ENCODE measurements at regions not wholly inside any gene's neighbourhood (a gene's known extent, or its start where the extent isn't known, plus 50 kb on each side); places are given as distances from the start of the nearest gene placed in this dataset.
"Not testable (repeated sequence)": the region's sequence is repeated elsewhere in the genome, so short reads cannot be mapped to it uniquely, and the experiment has no call there.

DNA sequence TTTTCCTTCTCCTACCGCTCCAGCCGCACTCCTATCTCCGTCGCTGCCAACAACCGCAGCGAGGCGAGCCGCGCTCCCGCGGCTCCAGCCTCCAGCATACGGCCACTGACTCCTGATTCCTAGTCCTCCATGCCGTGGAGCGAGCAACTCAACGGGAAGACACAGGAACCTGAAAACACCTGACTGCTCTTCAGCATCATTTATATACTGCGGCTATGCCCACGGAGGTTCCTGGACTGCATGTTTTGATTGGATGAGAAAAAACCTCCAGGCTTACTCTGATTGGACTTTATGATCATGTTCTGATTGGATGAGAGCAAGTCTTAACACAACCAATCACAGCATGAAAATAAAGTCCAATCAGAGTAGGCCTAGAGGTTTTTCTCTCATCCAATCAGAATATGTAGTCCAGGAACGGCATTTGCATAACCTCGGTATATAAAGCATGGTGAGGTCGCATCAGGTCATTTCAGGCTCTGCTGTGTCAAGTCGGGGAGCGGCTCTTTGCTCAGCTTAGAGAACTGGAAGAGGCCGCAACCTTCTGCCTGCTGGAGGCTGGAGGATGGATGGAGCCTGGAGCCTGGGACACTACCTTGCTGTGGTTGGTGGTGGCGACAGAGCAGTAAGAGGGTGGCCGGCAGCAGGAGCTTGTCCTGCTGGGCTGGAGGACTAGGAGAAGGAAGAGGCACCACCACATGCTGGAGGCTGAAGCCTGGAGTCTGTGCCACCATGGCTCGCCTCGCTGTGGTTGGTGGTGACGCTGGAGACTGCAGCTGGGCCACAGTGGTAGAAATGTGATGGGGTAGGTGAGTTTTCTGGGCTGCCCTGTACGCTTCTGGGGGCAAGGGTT is 204.6 kb upstream of the WSB1 start:
- H3K27ac Mint-ChIP-seq; ATAC-seq (replicated peaks in 1 of 4); H3K27me3 ChIP-seq (replicated peaks in 1 of 2; ENCODE audit: control insufficient read depth in 2 of 2, extremely low read depth in 1 of 2, insufficient read depth in 2 of 2, low read length in 1 of 2); H3K4me3 ChIP-seq (ENCODE audit: control insufficient read depth in 1 of 2, extremely low read depth in 1 of 2, low read length in 1 of 2); POLR2A ChIA-PET; H3K36me3 ChIP-seq (ENCODE audit: control insufficient read depth in 2 of 2, extremely low read depth in 1 of 2, insufficient read depth in 1 of 2, low read length in 1 of 2); H3K4me3 Mint-ChIP-seq; H3K4me1 Mint-ChIP-seq; H3K9me3 ChIP-seq; CTCF ChIA-PET; H3K36me3 Mint-ChIP-seq; H3K27ac ChIP-seq (ENCODE audit: low read length); H3K9me3 Mint-ChIP-seq; H3K4me1 ChIP-seq (ENCODE audit: control insufficient read depth in 1 of 2, extremely low read depth in 1 of 2, insufficient read depth in 2 of 2, low read length in 2 of 2); DNase-seq: not testable (repeated sequence)
- WGBS (ENCODE audit: insufficient coverage) = 70% methylated on average over 23 of the region's 29 CpGs
- H3K27me3 Mint-ChIP-seq = peaks cover 0 to 19% of the 10 kb centered on the region in 2 donors

DNA sequence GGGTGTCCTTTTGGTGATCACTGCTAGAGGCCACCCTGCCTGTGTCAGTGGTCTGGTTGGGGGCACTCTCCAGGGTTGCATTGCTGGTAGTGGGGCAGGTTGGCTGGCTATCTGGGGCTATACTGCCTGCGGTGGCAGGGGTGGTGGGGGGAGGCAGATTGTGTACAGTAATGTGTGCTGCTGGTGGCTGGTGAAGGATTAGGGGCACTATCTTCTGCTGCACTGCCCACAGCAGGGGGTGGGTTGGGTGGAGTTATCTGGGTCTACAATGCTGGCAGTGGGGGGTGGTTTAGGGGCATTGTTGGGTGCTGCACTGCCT is 204.0 kb upstream of the WSB1 start:
- Mint-ChIP-seq H3K9me3 (peaks cover 0 to 3% (median 0%) of the 10 kb centered on the region in 3 donors), H3K27me3 (peaks cover 0 to 19% of the 10 kb centered on the region in 2 donors), H3K36me3 (no peaks in the 10 kb centered on the region), H3K4me1 (no peaks in the 10 kb centered on the region), H3K4me3 (no peak overlapping the region), H3K27ac (no peak overlapping the region)
- no peaks in the 10 kb centered on the region for H3K36me3 ChIP-seq (ENCODE audit: control insufficient read depth in 2 of 2, extremely low read depth in 1 of 2, insufficient read depth in 1 of 2, low read length in 1 of 2)
- ChIA-PET CTCF (no interaction called here), POLR2A (no interaction called here)
- no peaks in the 10 kb centered on the region for H3K4me1 ChIP-seq (ENCODE audit: control insufficient read depth in 1 of 2, extremely low read depth in 1 of 2, insufficient read depth in 2 of 2, low read length in 2 of 2)
- no peaks in the 10 kb centered on the region for H3K27me3 ChIP-seq (replicated peaks in 1 of 2; ENCODE audit: control insufficient read depth in 2 of 2, extremely low read depth in 1 of 2, insufficient read depth in 2 of 2, low read length in 1 of 2)
- no peaks in the 10 kb centered on the region for H3K9me3 ChIP-seq
- H3K4me3 ChIP-seq (ENCODE audit: control insufficient read depth in 1 of 2, extremely low read depth in 1 of 2, low read length in 1 of 2) = no peak overlapping the region
- no peak for ATAC-seq (replicated peaks in 1 of 4)
- no peak for DNase-seq
- 100% methylated on average over 1 of the region's 1 CpG for WGBS (ENCODE audit: insufficient coverage)
- no peak overlapping the region for H3K27ac ChIP-seq (ENCODE audit: low read length)

DNA sequence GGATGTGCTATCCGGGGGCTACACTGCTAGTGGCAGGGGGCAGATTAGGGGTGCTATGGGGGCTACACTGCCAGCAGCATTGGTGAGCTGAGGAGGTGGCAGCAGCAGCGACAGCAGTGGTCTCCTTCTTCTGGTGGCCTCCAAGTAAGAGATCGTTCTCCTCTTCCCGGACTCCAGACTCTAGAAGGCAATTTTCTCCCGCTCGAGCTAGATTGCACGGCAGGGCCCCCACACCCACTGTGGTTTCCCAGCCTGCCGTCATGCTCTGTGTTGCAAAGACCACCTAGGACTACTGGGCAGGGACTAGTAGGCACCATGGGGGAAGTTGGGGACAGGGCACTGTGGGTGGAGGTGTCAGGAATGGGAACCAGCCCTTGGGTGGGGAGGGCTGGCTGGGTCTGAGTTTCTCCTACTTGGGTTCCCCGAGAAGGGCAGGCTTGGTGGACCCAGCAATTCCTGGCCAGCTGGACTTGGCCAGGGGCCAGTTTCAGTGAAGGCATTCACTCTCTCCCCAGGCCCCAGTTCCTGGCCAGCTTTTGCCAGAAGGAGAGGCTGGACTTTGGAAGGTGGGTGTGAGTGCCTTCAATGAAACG is 203.4 kb upstream of the WSB1 start:
- H3K9me3 Mint-ChIP-seq; H3K27ac ChIP-seq (ENCODE audit: low read length): not testable (repeated sequence)

DNA sequence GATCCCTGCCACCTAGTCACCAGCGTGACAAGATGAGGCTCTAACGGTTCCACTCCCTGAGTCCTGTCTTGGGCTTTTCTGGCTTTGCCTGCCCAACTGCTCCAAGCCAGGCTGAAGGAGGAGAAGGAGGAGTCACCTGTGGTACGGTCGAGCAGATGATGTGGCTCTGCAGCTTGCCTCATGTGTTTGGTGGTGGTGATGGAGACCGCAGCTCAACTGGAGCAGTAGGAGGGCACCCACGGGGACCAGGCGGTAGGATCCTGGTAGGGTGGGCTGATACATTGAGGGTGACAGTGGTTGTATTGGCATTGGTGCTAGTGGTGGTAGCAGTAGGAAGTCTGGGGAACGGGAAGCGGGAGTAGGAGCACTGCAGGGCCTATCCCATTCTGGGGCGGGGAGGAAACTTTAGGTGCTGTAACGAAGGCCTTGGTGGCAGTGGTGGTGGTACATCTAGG is 202.8 kb upstream of the WSB1 start:
- H3K27ac Mint-ChIP-seq = no peak overlapping the region
- Histone ChIP-seq H3K27me3 (replicated peaks in 1 of 2; ENCODE audit: control insufficient read depth in 2 of 2, extremely low read depth in 1 of 2, insufficient read depth in 2 of 2, low read length in 1 of 2) (no peaks in the 10 kb centered on the region), H3K27ac (ENCODE audit: low read length) (no peak overlapping the region), H3K4me3 (ENCODE audit: control insufficient read depth in 1 of 2, extremely low read depth in 1 of 2, low read length in 1 of 2) (no peak overlapping the region), H3K9me3 (no peaks in the 10 kb centered on the region), H3K36me3 (ENCODE audit: control insufficient read depth in 2 of 2, extremely low read depth in 1 of 2, insufficient read depth in 1 of 2, low read length in 1 of 2) (no peaks in the 10 kb centered on the region), H3K4me1 (ENCODE audit: control insufficient read depth in 1 of 2, extremely low read depth in 1 of 2, insufficient read depth in 2 of 2, low read length in 2 of 2) (no peaks in the 10 kb centered on the region)
- H3K9me3 Mint-ChIP-seq = peaks cover 0 to 3% (median 0%) of the 10 kb centered on the region in 3 donors
- H3K4me1 Mint-ChIP-seq = no peaks in the 10 kb centered on the region
- ChIA-PET POLR2A (no interaction called here), CTCF (no interaction called here)
- H3K27me3 Mint-ChIP-seq = peaks cover 0 to 19% of the 10 kb centered on the region in 2 donors
- ATAC-seq (replicated peaks in 1 of 4) (no peak), DNase-seq (no peak)
- H3K36me3 Mint-ChIP-seq = no peaks in the 10 kb centered on the region
- no peak overlapping the region for H3K4me3 Mint-ChIP-seq
- WGBS (ENCODE audit: insufficient coverage) = 87% methylated on average over 11 of the region's 11 CpGs

More for the DNA sequence above, 203.4 kb upstream of the WSB1 start:
- H3K4me1 Mint-ChIP-seq; CTCF ChIA-PET; POLR2A ChIA-PET; H3K9me3 ChIP-seq; H3K4me1 ChIP-seq (ENCODE audit: control insufficient read depth in 1 of 2, extremely low read depth in 1 of 2, insufficient read depth in 2 of 2, low read length in 2 of 2); H3K36me3 ChIP-seq (ENCODE audit: control insufficient read depth in 2 of 2, extremely low read depth in 1 of 2, insufficient read depth in 1 of 2, low read length in 1 of 2); H3K36me3 Mint-ChIP-seq; H3K4me3 Mint-ChIP-seq; DNase-seq; ATAC-seq (replicated peaks in 1 of 4); H3K27me3 ChIP-seq (replicated peaks in 1 of 2; ENCODE audit: control insufficient read depth in 2 of 2, extremely low read depth in 1 of 2, insufficient read depth in 2 of 2, low read length in 1 of 2); H3K4me3 ChIP-seq (ENCODE audit: control insufficient read depth in 1 of 2, extremely low read depth in 1 of 2, low read length in 1 of 2); H3K27ac Mint-ChIP-seq: not testable (repeated sequence)
- peaks cover 0 to 19% of the 10 kb centered on the region in 2 donors for H3K27me3 Mint-ChIP-seq
- 91% methylated on average over 6 of the region's 10 CpGs for WGBS (ENCODE audit: insufficient coverage)

DNA sequence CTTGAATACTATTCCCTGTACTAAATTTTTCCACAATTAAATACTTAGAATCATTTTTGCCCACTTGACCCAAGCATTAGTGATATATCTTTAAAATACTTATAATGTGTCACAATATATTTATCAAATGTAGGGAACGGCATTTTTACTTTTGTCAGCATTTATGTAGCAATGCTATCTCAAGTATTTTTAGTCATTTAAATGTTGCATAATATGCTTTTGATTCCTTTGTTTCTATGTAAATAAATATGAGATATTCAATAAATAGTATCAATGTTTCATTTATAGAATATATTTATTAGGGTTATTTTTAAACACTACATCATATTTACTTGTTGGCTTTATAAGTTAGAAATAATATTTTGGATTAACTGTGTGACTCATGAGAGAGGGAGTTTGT is 199.7 kb upstream of the WSB1 start:
- H3K27ac Mint-ChIP-seq; DNase-seq; H3K36me3 ChIP-seq (ENCODE audit: control insufficient read depth in 2 of 2, extremely low read depth in 1 of 2, insufficient read depth in 1 of 2, low read length in 1 of 2); H3K4me3 ChIP-seq (ENCODE audit: control insufficient read depth in 1 of 2, extremely low read depth in 1 of 2, low read length in 1 of 2); H3K4me1 Mint-ChIP-seq; H3K36me3 Mint-ChIP-seq; H3K27ac ChIP-seq (ENCODE audit: low read length); POLR2A ChIA-PET; H3K4me1 ChIP-seq (ENCODE audit: control insufficient read depth in 1 of 2, extremely low read depth in 1 of 2, insufficient read depth in 2 of 2, low read length in 2 of 2); H3K9me3 ChIP-seq; ATAC-seq (replicated peaks in 1 of 4); H3K4me3 Mint-ChIP-seq; H3K9me3 Mint-ChIP-seq; CTCF ChIA-PET; H3K27me3 ChIP-seq (replicated peaks in 1 of 2; ENCODE audit: control insufficient read depth in 2 of 2, extremely low read depth in 1 of 2, insufficient read depth in 2 of 2, low read length in 1 of 2): not testable (repeated sequence)
- H3K27me3 Mint-ChIP-seq = peaks cover 0 to 22% of the 10 kb centered on the region in 2 donors
- no CpG with 5 or more reads among the region's 1 CpG for WGBS (ENCODE audit: insufficient coverage)

DNA sequence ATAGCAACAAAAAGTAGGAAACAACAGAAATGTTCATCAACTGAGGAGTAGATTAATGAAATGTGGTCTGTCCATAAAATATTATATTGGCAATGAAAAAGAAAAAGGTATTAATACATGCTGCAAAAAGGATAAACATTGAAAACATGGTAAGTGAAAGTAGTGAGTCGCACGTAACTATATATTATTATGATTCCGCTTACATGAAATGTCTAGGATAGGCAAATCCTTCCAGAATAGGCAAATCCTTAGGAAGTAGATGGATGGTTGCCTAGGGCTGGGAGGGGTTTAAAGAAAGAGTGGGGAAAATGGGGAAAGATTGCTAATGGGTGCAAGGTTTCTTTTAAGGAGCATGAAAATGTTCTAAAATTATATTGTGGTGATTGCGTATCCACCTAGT is 198.1 kb upstream of the WSB1 start:
- CTCF ChIA-PET; H3K27ac Mint-ChIP-seq; H3K36me3 ChIP-seq (ENCODE audit: control insufficient read depth in 2 of 2, extremely low read depth in 1 of 2, insufficient read depth in 1 of 2, low read length in 1 of 2); H3K9me3 Mint-ChIP-seq; H3K4me3 ChIP-seq (ENCODE audit: control insufficient read depth in 1 of 2, extremely low read depth in 1 of 2, low read length in 1 of 2); H3K27ac ChIP-seq (ENCODE audit: low read length); H3K4me3 Mint-ChIP-seq; H3K9me3 ChIP-seq; H3K27me3 ChIP-seq (replicated peaks in 1 of 2; ENCODE audit: control insufficient read depth in 2 of 2, extremely low read depth in 1 of 2, insufficient read depth in 2 of 2, low read length in 1 of 2); H3K4me1 Mint-ChIP-seq; DNase-seq; ATAC-seq (replicated peaks in 1 of 4); H3K4me1 ChIP-seq (ENCODE audit: control insufficient read depth in 1 of 2, extremely low read depth in 1 of 2, insufficient read depth in 2 of 2, low read length in 2 of 2); H3K36me3 Mint-ChIP-seq; POLR2A ChIA-PET: not testable (repeated sequence)
- peaks cover 0 to 17% of the 10 kb centered on the region in 2 donors for H3K27me3 Mint-ChIP-seq
- WGBS (ENCODE audit: insufficient coverage) = 100% methylated on average over 1 of the region's 4 CpGs
